Medulla oblongata (tissue), 1 donor: ENCODE measurements at regions not wholly inside any gene's neighbourhood (a gene's known extent, or its start where the extent isn't known, plus 50 kb on each side); places are given as distances from the start of the nearest gene placed in this dataset.
A peak's percentile ranks its signal among the peaks of the same experiment; 100 is the strongest.

Source experiments
- DNase-seq: peaks from one replicate; pipeline ENCODE4 v3.0.0-alpha.2; 2015; ENCODE audit errors: extremely low spot score

DNA sequence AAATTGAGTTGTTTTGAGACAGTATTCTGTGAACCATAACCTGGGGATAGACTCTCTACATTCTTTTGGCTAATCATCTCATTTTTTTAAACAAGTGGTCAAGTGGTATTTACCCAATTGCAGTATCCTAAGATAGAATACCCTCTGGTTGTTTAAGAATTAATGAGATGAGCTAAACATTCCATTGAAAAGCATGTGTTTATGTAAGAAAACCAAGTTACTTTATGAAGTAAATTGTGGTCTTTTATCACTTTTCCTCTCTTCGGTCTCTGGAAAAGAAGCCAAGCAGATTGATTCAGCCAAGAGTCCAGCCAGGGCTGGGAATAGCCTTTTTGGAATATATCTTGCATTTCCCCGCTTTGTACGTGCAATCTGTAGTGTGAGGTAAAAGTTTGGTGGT lies 185.7 kb upstream of the TOPAZ1 start:
- DNase-seq: no peak

- no peak for DNase-seq
Observed at GRCh38 chr3:44056446-44057240, 185.0 kb upstream of the TOPAZ1 start.

DNA sequence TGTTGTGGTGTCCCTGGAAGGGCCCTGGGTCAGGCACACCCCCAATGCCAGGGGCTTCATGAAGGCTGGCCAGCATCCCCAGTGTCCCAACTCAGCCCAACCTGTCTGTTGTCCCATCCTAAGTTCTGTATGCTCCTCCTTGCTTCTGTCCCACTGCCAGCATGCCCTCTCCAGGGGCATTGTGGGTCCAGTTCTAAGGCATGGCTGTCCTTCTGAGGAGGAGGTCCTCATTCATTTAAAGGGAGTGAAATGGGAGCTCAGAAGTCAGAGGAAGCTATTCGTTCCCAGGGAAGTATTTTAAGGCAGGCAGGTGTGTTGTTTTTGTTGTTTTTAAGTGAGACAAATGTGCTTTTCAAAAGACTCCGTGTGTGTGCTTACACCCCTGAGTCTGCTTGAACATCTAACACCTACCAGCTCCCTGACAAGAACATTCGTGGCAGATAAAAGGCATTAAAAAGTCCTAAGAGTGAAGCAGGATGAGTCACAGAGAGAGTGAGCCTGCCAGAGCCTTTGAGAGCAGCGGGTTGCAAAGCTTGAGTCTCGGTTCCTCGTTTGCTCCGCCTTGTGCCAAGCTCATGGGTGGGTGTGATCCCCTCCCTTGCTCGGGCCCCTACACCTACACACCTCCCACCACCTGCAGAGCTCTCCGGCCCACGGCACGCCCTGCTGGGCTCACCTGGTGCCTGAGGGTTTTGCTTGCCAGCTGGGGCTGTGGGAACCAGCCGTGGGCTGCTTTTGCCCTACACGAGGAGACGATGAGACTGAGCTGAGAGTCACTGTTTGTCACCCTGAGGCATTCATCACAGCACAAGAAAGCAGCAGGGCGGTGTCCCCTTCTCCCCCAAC lies 183.4 kb upstream of the TOPAZ1 start:
- no peak for DNase-seq

DNA sequence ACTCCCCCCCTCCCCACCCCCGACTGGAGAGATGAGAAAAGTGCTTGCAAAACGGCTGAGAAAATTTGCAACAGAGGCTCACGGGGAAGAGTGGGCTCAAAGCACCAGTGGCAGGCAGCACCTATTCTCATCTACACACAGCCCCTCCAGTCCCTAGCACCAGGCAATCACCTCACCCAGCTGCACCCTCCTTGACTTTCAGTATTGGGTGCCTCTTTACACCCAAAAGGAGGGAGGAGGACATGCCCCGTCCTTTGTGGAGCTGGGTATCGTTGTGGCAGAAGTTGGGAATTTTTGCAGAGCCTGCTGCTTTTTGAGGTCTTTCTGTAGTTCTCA lies 182.8 kb upstream of the TOPAZ1 start:
- DNase-seq: no peak

DNA sequence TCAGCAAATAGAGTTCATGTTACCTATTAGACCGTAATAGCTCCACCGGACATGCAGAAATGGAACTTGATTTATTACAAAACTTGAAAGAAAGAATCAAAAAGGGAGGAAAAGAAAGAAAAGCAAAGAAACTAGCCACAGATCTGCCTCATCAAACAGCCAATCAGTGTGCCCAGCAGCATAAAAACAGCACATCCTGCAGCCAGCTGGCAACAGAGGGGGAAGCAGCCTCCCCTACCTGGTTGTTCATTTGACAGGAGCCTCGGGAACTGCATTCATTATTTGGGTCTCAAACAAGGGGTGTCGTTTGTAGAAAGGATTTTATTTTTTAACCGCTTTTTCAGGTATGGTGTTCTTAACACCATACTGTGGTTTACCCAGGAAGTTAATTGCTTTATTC lies 181.5 kb upstream of the TOPAZ1 start:
- DNase-seq: no peak

DNA sequence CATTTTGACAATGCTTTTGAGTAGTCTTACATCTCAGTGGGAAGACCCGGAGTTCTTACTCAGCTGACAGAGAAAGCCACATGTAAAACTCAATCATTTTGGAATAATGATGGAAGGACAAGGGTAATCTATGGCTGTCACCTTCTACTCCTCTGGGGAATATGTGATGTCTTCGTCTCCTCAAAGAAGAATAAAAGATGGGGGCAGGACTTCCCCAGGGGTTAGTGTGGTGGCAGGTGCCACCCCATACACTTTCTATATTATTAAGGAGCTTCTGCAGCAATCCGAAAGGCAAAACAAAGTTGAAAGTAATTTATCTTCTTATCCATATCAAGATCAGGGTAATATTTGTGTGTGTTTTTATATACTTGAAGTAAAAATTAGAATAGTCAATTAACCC lies 180.4 kb upstream of the TOPAZ1 start:
- no peak for DNase-seq

DNA sequence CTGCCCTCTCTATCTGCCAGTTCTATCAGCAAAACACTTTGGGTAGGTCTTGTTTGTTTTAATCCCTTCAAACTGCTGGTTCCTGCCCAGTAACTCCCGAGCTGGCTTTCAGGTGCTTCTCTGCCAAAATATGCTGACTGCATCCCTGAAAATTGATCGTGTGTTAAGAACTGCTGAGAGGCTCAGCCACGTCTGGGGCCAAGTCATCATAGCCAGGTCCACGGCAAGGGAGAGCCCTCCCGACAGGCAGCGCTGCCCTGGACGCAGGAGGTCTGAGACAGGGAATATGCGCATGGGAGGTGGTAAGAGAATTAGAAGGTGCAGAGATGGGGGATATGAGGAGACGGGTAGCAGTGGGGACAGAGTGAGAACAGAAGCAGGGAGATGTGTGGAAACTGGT lies 179.7 kb upstream of the TOPAZ1 start:
- DNase-seq: no peak

DNA sequence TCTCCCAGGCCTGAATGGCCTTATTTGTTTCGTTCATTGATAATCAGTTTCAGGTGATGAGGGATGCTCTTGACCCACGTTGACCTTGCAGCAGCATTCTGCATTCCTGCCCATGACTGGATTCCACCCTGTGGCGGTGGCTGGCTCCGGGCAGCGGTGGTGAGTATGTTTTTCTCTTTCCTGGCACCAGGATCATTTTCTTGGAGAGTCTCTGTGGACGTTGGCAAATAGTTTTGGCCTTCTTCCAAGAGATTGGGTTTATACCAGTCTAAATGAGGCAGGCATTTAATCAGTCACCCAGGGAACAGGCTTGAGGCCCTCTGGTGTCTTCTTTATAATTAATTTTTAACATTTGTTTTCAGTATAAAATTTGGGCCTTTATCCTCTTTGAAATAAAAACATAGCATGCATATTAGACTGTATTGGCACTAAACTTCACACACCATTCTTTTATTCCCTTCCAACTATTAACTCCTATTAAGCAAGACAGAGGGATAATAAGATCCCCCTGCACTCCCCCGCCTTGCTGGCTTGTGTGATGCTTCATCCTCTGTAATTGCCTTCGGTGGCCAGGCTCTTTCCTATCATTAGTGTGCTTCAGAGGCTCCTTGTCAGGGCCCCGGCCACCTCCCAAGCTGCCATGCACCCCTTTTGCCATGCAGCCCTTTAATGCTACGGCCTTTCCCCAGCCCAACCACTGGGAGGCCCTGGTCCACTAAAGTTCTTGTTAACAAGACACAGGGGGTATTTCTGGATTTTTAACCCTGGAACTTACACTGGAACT lies 176.2 kb upstream of the TOPAZ1 start:
- peak; percentile 48 for DNase-seq

GRCh38 chr3:44066806-44067205 lies 174.9 kb upstream of the TOPAZ1 start:
- no peak for DNase-seq

- no peak for DNase-seq
Observed at GRCh38 chr3:44067431-44067830, 174.3 kb upstream of the TOPAZ1 start.

DNA sequence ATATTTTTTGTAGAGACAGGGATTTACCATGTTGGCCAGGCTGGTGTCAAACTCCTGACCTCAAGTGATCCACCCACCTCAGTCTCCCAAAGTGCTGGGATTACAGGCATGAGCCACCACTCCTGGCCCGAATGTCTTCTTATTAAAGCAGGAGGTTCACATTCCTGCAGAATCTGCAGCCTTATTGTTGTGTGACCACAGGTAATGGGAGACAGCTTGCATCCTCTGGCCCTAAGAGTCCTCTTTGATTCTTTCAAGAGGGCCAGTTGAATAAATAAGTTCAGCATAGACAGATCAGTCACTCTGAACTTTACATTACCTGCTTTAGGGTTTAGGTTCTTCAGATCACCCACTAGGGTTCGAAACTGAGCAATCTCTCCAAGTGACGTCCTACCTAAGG lies 172.9 kb upstream of the TOPAZ1 start:
- no peak for DNase-seq

DNA sequence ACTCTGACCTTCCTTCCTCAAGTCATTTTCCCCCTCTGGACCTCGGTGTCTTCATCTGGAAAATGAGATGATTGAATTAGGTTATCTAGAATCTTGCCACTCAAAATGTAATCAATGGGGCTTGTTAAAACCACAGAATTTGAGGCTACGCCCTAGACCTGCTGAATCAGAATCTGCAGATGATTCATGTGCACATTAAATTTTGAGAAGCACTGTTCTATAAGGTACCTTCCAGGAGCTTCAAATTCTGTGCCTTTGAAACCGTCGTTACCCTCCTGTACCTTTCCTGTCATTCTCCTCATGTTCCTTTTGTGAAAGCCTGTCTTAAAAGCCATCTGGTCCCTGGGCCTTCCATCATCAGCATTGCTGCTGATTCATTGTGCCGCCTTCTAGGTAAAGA lies 172.4 kb upstream of the TOPAZ1 start:
- DNase-seq: no peak

- no peak for DNase-seq
Observed at GRCh38 chr3:44070841-44071546, 170.7 kb upstream of the TOPAZ1 start.

- DNase-seq: no peak
Observed at GRCh38 chr3:44072601-44073540, 168.8 kb upstream of the TOPAZ1 start.

DNA sequence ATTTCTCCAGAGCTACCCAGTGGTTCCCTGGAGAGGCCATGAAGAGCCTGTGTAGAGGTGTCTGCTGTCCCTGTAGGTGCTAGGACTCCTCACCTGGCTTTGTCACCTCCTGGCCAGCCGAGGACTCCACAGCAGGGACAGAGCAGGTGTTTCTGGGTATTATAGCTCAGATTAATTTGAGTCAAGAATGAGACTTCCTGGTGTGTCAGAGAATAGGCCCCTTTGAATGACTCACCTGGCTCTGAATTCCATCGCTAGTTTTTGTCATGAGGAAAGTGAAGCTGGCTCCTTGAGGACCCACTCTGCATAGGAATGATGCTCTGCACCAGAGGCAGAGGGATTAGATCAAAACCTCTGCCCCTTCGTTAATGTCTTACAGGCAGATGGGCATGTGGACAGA lies 167.5 kb upstream of the TOPAZ1 start:
- no peak for DNase-seq

DNA sequence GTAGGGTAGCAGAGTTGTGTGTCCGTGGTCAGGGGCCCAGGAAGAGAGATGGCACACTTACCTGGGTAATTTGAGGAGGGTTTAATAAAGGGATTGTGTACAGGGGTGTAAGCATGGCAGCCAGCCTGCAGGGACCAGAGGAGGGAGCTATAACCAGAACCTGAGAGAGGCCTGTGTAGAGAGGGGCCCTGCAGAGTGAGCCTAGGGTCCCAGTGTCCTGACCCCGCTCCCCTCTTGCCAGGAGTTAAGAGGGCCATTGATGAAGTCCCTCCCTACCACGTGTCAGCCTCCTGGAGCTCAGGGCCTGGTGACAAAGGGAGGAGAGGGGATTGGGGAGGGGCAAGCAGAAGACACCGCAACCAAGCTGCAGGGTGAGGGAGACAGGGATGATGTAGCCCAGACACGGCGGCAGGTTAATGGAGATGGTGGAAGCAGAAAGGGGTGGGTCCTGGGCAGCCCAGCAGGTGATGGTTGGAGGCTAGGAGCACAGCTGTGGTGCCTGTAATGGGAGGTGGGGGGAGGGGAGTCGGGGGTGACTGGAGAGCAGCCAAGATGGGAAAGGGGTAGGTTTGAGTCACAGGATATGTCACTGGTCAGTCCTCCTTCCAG lies 165.4 kb upstream of the TOPAZ1 start:
- DNase-seq: no peak

DNA sequence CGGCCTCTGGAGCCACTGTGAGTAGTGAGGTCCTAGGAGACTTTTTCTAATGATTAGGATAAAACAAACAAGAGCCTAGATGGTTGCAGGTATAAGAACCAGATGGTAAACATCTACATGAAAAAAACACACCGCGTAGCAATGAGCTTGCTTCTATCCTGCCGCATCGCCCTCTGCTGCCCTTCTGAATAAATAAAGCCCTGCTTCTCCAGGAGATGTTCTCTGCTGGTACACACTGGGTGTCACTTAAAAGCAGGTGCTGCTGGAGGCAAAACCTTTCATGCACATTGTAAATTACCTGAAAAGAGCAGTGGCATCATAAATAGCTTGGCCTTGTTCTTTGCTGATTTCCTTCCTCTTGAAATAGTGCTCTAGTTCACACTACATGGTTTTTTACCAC lies 164.4 kb upstream of the TOPAZ1 start:
- DNase-seq: peak; percentile 29

GRCh38 chr3:44078863-44079262 lies 162.8 kb upstream of the TOPAZ1 start:
- DNase-seq: no peak

DNA sequence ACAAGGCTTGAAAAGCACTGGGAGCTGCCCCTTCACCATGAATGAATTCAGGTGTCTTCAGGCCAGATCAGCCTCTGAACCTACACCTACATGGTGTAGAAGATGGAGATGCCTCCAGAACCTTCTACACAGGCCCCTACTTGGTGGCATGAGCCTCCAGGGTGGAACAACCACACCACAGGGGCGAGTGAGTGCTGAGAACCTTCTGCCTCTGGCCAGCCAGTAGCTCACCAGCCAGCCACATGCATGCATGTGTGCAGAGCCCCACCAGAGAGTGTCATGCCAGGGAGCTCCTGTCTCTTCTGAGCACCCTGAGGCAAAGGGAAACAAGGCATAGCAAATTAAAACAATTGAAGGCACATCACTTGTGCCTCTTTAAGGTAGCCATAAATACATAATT lies 161.8 kb upstream of the TOPAZ1 start:
- DNase-seq: no peak

DNA sequence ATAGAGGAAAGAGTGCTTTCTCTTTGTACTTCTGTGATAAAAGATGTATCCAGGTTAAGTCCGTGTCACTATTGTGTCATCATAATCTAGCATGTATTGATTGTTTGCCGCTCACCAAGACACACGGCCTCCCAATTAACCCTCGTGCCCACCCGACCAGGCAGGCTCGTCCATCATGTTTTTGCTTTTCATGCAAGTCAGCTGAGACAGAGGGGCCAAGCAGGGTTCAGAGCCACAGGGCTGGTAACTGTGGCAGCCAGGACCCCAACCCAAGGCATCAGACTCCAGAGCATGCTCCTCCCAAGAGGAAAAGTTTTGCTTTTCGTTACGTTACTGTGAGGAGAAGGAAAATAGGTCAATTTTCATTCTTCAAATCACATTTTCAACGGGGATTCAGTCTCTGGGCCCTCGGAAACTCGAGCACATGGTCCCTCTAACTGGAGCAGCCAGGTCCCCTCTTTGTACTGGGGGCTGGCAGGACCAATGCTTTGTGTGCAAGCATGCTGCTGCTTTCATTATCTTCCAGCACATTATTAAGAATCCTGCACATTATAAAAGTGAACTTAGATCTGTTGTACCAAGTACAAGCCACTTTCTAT lies 161.1 kb upstream of the TOPAZ1 start:
- no peak for DNase-seq
